Activated T-helper 2 cell treated with anti-CD3 and anti-CD28 coated beads, Interferon-gamma antibody, Interleukin-2, Interleukin-4, amounts not matched to agents 10 μg/mL and 5 μg/mL and 100 μg/mL, durations not matched to agents 14 hours and 24 hours and 36 hours (primary cell): ENCODE measurements at regions not wholly inside any gene's neighbourhood (a gene's known extent, or its start where the extent isn't known, plus 50 kb on each side); places are given as distances from the start of the nearest gene placed in this dataset.
"Not testable (repeated sequence)": the region's sequence is repeated elsewhere in the genome, so short reads cannot be mapped to it uniquely, and the experiment has no call there.

Experiments used
- DNase-seq: peaks from one replicate; pipeline ENCODE4 v3.0.0; 2021; ENCODE audit warnings: low spot score
- H3K27ac Mint-ChIP-seq: one replicate; pipeline ENCODE4 v1.8.0; 2021; ENCODE audit warnings: mixed read lengths
- H3K27me3 Mint-ChIP-seq: one replicate; pipeline ENCODE4 v1.8.0; 2021; ENCODE audit warnings: low read depth, mixed read lengths
- H3K36me3 Mint-ChIP-seq: one replicate; pipeline ENCODE4 v1.8.0; 2021; ENCODE audit warnings: low read depth, mixed read lengths
- H3K4me1 Mint-ChIP-seq: one replicate; pipeline ENCODE4 v1.8.0; 2021; ENCODE audit warnings: low read depth, mixed read lengths
- H3K4me3 Mint-ChIP-seq: one replicate; pipeline ENCODE4 v1.8.0; 2021; ENCODE audit warnings: low read depth, mild to moderate bottlenecking, moderate library complexity, mixed read lengths
- H3K9me3 Mint-ChIP-seq: one replicate; pipeline ENCODE4 v1.8.0; 2021; ENCODE audit warnings: mixed read lengths
- intact Hi-C: fragments of 100-400 bp; cut with micrococcal nuclease; formaldehyde crosslinking; loops from one replicate; pipeline ENCODE4 v1.15.1; 2023

DNA sequence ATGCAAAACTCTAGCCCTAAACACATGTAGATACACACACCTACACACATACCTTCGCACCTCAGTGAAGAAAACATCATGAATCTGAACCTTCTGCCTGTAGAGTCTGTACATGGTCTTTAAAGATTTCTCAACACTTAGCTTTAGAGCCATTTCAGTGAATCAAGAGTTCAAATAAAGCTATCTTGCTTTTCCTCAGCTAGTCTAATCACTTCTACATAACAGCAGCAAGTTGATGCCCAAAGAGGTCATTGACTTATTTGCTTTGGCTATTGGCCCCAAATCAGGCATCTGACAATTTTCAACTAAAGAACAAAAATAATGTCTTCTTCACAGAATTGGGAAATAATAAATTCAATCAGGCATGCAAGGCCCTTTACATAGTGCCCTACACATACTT is 127.9 kb upstream of the SGCD start:
- Mint-ChIP-seq H3K4me1 (no peaks in the 10 kb centered on the region), H3K9me3 (no peaks in the 10 kb centered on the region), H3K27me3 (no peaks in the 10 kb centered on the region), H3K36me3 (no peaks in the 10 kb centered on the region), H3K4me3 (no peak overlapping the region), H3K27ac (no peak overlapping the region)
- intact Hi-C loops: no loop called here
- DNase-seq: no peak

DNA sequence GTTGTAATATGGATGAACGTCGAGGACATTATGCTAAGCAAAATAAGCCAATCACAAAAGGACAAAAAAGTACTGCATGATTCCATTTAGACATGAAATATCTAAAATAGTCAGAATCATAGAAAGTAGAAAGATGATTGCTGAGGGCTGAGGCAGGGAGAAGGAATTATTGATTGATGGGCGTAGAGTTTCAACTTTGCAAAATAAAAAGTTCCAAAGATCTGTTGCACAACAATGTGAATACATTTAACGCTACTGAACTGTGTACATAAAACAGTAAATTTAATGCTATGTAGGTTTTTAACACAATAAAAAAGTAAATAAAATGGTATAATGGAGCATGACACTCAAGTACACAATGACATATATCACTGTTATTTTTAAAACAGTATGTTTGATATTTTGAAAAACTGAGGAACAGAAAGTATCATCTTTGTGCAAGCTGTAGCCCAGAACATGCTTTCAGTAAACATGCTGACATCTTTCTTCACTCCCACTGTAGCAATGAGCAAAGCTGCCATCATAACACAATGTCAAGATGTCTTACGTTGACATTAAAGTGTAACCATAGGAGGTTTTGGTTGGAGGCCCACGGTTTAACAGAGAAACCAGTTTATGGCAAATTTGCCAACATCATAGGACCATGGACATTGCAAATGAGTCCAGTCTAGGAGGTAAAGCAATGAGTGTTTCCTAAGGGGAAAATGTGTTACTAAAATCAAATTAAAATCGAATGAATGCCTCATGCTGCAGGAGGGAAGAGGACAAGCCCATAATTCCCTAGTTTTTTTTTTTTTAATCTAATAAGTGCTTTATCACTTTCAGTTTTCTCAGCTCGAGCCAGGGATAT is 125.8 kb upstream of the SGCD start:
- Mint-ChIP-seq H3K27ac (no peak overlapping the region), H3K4me1 (no peaks in the 10 kb centered on the region), H3K36me3 (no peaks in the 10 kb centered on the region), H3K4me3 (no peak overlapping the region), H3K27me3 (no peaks in the 10 kb centered on the region), H3K9me3 (no peaks in the 10 kb centered on the region)
- no peak for DNase-seq
- intact Hi-C loops: no loop called here

DNA sequence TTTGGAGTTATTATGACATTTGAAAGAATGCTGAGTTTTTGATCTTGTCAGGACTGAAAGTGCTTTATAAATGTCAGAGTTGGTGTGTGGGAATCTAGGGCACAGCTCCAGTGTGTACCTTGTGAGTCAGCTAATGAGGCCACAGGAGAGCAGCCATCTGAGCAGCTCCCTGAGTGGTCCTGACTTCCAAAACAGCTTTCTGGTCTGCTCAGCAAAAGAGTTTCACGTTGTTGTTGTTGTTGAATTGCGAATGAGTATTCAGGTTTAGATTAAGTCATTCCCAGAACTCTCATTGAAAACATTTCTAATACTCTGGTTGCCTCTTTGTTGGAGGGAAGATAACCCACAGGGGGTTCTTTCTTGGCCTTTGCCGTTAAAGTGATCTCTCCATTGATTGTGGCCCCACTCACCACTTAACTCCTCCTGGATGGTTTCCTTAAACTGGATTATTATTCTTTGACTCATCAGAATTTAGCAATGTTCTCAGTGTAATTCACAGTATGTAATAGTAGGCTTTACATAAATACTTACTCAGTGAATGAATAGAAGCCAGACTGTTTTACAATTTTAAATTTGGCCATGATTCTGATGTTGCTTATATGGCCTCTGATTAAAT is 125.1 kb upstream of the SGCD start:
- intact Hi-C loops: no loop called here
- no peak for DNase-seq
- H3K36me3 Mint-ChIP-seq: no peaks in the 10 kb centered on the region
- no peaks in the 10 kb centered on the region for H3K9me3 Mint-ChIP-seq
- no peak overlapping the region for H3K4me3 Mint-ChIP-seq
- H3K27ac Mint-ChIP-seq: no peak overlapping the region
- no peaks in the 10 kb centered on the region for H3K4me1 Mint-ChIP-seq
- no peaks in the 10 kb centered on the region for H3K27me3 Mint-ChIP-seq

DNA sequence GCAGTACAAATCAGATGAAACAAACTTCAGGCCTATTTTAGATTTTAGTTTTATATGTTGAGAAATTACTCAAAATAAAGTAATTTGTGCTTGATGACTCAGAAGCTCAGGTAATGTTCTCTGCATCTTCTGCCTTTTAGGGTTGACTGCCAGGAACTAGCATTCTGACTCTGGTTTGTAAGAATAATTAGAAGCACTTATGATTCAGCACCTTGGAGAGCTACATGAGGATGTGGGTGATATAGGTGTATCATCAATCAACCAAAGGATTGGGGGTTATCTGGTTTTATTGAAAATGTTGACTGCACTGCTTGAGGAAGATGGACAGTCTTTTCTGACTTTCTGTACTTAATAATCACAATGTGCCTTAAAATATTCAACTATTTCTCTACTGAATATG is 118.7 kb upstream of the SGCD start:
- DNase-seq: no peak
- Mint-ChIP-seq H3K4me1 (no peaks in the 10 kb centered on the region), H3K27me3 (no peaks in the 10 kb centered on the region), H3K27ac (no peak overlapping the region), H3K36me3 (no peaks in the 10 kb centered on the region), H3K4me3 (no peak overlapping the region), H3K9me3 (peaks cover 3% of the 10 kb centered on the region)
- intact Hi-C loops: no loop called here

DNA sequence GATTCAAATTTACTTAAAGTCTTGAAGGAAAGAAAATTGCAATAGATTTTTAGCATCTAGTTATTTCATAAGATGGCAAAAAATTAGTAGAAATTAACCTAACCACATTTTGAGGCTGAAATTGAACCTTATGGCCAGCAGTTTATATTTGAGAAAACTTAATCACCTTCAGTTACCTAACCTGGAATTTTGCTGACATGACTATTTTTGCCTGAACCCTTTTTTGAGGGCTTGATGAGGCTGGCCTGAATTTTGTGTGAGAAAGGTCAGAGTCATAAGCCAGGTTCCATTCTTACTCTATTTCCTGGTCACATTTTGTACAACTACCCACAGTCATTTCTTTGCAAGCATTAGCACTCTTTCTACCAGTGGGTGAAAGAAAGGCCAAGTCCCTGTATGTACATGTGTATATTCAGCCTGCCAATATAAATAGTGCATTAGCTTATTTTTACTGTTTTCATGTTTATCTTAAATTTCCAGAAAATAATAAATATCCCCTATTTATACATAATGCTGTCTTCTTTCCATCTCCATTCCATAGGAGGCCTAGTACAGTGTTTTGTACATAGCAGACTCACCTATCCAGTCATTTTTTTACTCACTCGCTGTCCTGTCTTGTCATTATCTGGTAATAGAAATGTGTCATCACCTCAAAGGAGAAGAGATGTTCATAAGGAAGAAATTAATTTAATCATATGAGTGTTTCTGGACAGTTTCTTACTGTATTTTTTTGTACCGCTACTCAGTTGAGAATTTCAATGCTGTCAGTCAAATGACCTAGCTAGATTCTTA is 108.4 kb upstream of the SGCD start:
- intact Hi-C loops: no loop called here
- H3K36me3 Mint-ChIP-seq: no peaks in the 10 kb centered on the region
- H3K9me3 Mint-ChIP-seq: no peaks in the 10 kb centered on the region
- H3K27me3 Mint-ChIP-seq: no peaks in the 10 kb centered on the region
- no peaks in the 10 kb centered on the region for H3K4me1 Mint-ChIP-seq
- no peak overlapping the region for H3K27ac Mint-ChIP-seq
- no peak overlapping the region for H3K4me3 Mint-ChIP-seq
- no peak for DNase-seq

DNA sequence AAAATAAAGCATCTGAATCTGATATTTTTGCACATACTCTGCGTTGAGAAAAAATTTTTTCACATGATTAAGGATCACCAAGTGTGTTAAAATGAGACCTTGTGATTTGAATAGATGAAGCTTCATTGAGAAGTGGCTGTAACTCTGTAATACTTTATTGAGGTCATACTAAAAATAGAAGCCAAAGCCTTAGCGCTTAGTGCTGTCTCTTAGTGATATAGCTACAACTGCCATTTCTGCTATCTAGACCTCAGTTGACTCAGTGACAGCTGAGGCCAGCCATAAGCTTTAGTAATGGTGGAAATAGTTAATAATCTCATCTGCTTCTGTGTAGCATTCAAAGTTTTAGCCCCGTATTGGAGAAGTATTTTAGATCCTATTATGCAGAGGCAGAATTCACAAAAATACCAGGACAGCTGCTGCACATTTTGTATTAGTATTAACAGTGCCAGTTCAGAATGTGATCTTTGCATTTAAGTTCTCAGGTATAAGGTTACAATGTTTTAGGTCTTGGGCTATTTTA is 107.4 kb upstream of the SGCD start:
- Mint-ChIP-seq H3K27me3 (no peaks in the 10 kb centered on the region), H3K36me3 (no peaks in the 10 kb centered on the region), H3K27ac (no peak overlapping the region), H3K4me3 (no peak overlapping the region), H3K4me1 (no peaks in the 10 kb centered on the region), H3K9me3 (no peaks in the 10 kb centered on the region)
- no peak for DNase-seq
- intact Hi-C loops: no loop called here

DNA sequence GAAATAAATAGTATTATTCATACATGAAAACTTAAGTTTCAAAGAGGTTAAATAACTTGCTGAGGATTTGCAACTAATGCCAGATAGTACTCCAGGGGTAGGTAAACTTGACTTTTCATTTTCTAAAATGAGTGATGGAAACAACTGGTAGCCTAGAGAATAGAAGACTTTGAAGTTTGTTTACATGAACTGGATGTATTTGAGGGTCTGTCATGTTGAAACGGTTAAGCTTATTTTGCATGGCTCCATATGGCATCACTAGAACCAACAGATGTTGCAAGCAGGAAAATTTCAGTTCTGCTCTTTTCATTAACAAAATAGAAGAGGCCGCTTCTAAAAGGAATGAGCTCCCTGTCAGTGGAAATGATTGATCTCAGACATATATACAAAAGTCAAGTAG is 105.1 kb upstream of the SGCD start:
- H3K27ac Mint-ChIP-seq: no peak overlapping the region

DNA sequence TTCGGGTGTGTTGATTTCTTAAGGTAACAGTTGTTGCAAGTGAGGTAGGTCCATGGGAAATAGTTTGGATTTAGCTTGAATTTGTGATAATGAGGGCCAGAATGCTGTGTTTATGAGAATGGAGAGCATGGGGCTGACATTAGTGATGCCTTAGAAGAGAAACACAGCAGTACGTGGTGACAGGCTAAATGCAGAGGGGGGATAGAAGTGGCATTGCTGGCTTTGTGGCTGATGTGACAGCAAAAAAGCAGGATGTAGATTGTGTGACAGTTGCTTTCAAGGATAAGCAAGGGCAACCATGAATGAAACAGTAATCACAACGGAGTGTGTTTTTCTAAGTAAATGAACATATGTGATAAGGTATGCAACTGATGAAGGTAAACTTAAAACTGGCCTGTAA is 103.4 kb upstream of the SGCD start:
- no peaks in the 10 kb centered on the region for H3K4me1 Mint-ChIP-seq
- H3K27ac Mint-ChIP-seq: no peak overlapping the region
- H3K9me3 Mint-ChIP-seq: no peaks in the 10 kb centered on the region
- DNase-seq: no peak
- no peak overlapping the region for H3K4me3 Mint-ChIP-seq
- H3K36me3 Mint-ChIP-seq: no peaks in the 10 kb centered on the region
- H3K27me3 Mint-ChIP-seq: no peaks in the 10 kb centered on the region
- intact Hi-C loops: no loop called here

More for the DNA sequence above, 105.1 kb upstream of the SGCD start:
- no peaks in the 10 kb centered on the region for H3K9me3 Mint-ChIP-seq
- no peaks in the 10 kb centered on the region for H3K36me3 Mint-ChIP-seq
- H3K4me1 Mint-ChIP-seq: no peaks in the 10 kb centered on the region
- H3K27me3 Mint-ChIP-seq: no peaks in the 10 kb centered on the region
- intact Hi-C loops: no loop called here
- H3K4me3 Mint-ChIP-seq: no peak overlapping the region
- no peak for DNase-seq

DNA sequence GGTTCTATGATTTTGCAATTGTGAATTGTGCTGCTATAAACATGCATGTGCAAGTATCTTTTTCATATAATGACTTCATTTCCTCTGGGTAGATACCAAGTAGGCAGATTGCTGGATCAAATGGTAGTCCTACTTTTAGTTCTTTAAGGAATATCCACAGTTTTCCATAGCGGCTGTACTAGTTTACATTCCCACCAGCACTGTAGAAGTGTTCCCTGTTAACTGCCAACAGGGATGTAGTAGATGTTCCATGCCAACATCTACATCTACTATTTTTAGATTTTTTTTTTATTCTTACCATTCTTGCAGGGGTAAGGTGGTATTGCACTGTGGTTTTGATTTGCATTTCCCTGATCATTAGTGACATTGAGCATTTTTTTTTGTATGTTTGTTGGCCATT is 100.5 kb upstream of the SGCD start:
- H3K4me3 Mint-ChIP-seq, H3K36me3 Mint-ChIP-seq, intact Hi-C loops, H3K27me3 Mint-ChIP-seq, DNase-seq, H3K27ac Mint-ChIP-seq, H3K9me3 Mint-ChIP-seq, H3K4me1 Mint-ChIP-seq: not testable (repeated sequence)

DNA sequence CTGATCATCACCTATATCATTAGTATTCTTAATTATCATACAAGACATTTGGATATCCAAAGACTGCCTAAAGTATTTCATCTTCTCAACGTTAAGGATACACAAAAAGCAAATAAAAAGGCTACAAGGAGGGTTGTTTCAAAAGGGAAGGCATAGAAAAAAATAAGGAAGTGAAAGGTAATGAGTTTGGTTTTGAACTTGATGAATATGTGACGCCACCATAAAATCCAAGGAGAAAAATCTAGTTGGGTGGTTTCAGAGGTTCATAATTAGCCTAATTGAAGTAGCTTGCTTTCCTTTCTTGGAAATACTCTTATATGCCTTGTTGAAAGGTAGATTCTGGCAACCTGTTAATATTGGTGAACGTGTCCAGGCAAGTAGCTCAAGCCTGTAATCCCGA is 96.1 kb upstream of the SGCD start:
- intact Hi-C loops: no loop called here
- Mint-ChIP-seq H3K36me3 (no peaks in the 10 kb centered on the region), H3K9me3 (no peaks in the 10 kb centered on the region), H3K4me3 (no peak overlapping the region), H3K27me3 (no peaks in the 10 kb centered on the region), H3K27ac (no peak overlapping the region), H3K4me1 (no peaks in the 10 kb centered on the region)
- DNase-seq: no peak

DNA sequence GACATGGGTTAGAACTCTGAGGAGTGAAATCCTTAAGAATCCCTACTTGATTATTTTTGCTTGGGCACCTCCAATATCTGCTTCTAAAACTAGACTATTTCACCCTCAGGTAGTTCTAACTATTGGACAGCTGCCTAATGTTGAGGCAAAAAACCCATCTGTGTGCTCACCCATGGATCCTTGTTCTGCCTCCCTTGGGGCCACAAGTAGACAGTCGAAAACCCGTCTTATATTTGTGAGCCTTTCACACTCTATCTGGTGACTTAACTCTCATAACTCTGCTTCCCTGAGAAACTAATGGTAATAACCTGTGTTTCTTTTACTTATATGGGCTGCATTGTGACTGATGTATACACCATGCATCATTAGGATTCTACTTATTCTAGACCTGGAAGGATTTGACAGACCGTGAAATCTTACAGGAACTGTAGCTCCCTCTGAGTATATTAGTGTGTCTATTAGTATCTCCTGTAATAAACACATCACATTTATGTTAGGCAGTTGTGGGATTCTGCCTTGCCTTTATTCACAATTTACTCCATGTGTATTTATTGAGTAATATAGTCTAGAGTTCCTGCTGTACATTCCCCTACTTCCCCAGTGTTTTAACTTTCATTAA is 94.6 kb upstream of the SGCD start:
- no peaks in the 10 kb centered on the region for H3K27me3 Mint-ChIP-seq
- no peak overlapping the region for H3K4me3 Mint-ChIP-seq
- intact Hi-C loops: no loop called here
- H3K27ac Mint-ChIP-seq: no peak overlapping the region
- H3K9me3 Mint-ChIP-seq: no peaks in the 10 kb centered on the region
- no peaks in the 10 kb centered on the region for H3K36me3 Mint-ChIP-seq
- no peak for DNase-seq
- no peaks in the 10 kb centered on the region for H3K4me1 Mint-ChIP-seq

DNA sequence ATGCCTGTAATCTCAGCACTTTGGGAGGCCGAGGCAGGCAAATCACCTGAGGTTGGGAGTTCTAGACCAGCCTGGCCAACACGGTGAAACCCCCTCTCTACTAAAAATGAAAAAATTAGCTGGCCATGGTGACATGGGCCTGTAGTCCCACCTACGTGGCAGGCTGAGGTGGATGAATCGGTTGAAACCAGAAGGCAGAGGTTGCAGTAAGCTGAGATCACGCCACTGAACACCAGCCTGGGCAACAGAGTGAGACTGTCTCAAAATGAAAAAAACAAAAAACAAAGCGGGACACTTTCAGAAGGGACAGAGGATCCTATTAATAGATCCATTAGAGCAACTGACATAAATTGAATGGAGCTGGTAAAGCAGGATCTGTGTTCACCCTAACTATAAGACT is 89.6 kb upstream of the SGCD start:
- DNase-seq: no peak
- Mint-ChIP-seq H3K27me3 (no peaks in the 10 kb centered on the region), H3K27ac (no peak overlapping the region), H3K4me1 (no peaks in the 10 kb centered on the region), H3K4me3 (no peak overlapping the region), H3K9me3 (no peaks in the 10 kb centered on the region), H3K36me3 (no peaks in the 10 kb centered on the region)
- intact Hi-C loops: no loop called here
